ENCODE measurements at regions not wholly inside any gene's neighbourhood (a gene's known extent, or its start where the extent isn't known, plus 50 kb on each side); places are given as distances from the start of the nearest gene placed in this dataset.

DNA sequence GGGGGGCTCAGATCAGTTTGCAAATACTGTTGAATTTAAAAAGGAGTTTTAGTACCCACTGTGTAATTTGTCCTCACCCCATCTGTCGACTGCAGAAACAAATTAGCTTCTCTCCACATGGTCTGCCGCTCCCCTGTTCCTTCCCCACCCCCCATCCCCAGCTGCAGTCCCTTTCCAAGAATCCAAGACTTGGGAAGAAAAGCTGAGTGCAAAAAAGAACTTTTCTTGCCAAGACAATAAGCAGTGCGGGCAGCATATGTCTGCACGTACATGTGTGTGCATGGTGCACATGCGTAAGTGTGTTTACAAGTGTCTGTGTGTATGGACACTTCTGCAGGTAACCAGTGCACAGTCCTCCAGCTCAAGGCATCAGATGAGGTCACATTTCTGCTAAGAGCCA lies 125.7 kb upstream of the SMIM23 start:
- ChIA-PET CTCF (no interaction called here), POLR2A (no interaction called here)
- intact Hi-C loops (cut with micrococcal nuclease; ENCODE audit: unreplicated experiment) (no loop called here), in situ Hi-C loops (cut with HindIII; ENCODE audit: low pct_unique_long_range_greater_than_20kb, low sequenced_read_pairs) (no loop called here)
- H3K4me1 ChIP-seq (ENCODE audit: control insufficient read depth, insufficient read depth, low read length), result no peaks in the 10 kb centered on the region
- H3K36me3 ChIP-seq (ENCODE audit: control insufficient read depth, insufficient read depth, low read length), result no peaks in the 10 kb centered on the region
- H3K9me3 ChIP-seq (ENCODE audit: control insufficient read depth, insufficient read depth, low read depth, low read length), result no peaks in the 10 kb centered on the region
- H3K4me3 ChIP-seq (ENCODE audit: low read depth in 2 of 2, low read length in 2 of 2), result no peak overlapping the region
- H3K27ac ChIP-seq (ENCODE audit: low read length), result no peak overlapping the region
- no peaks in the 10 kb centered on the region for H3K27me3 ChIP-seq (ENCODE audit: control insufficient read depth, insufficient read depth, low read length)
- ATAC-seq (0 out of 2 replicates have a peak, but pooled peaks have one; percentile 17), DNase-seq (ENCODE audit: low read depth, low spot score) (no peak)
- BruUV-seq (replicated peaks), result no TSS peak
- no peak for TF ChIP-seq CTCF (IDR thresholded peaks at IDR 0.05)
- no peak for TF ChIP-seq TCF7L2 (IDR thresholded peaks at IDR 0.05; ENCODE audit: low read depth, low read length)
- TF ChIP-seq POLR2AphosphoS5 (IDR thresholded peaks at IDR 0.05; ENCODE audit: low read depth, low read length), result no peak
- TF ChIP-seq, protein P1, sequence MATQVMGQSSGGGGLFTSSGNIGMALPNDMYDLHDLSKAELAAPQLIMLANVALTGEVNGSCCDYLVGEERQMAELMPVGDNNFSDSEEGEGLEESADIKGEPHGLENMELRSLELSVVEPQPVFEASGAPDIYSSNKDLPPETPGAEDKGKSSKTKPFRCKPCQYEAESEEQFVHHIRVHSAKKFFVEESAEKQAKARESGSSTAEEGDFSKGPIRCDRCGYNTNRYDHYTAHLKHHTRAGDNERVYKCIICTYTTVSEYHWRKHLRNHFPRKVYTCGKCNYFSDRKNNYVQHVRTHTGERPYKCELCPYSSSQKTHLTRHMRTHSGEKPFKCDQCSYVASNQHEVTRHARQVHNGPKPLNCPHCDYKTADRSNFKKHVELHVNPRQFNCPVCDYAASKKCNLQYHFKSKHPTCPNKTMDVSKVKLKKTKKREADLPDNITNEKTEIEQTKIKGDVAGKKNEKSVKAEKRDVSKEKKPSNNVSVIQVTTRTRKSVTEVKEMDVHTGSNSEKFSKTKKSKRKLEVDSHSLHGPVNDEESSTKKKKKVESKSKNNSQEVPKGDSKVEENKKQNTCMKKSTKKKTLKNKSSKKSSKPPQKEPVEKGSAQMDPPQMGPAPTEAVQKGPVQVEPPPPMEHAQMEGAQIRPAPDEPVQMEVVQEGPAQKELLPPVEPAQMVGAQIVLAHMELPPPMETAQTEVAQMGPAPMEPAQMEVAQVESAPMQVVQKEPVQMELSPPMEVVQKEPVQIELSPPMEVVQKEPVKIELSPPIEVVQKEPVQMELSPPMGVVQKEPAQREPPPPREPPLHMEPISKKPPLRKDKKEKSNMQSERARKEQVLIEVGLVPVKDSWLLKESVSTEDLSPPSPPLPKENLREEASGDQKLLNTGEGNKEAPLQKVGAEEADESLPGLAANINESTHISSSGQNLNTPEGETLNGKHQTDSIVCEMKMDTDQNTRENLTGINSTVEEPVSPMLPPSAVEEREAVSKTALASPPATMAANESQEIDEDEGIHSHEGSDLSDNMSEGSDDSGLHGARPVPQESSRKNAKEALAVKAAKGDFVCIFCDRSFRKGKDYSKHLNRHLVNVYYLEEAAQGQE (IDR thresholded peaks at IDR 0.05; ENCODE audit: insufficient read depth in 1 of 2, low read depth in 2 of 2, low read length in 1 of 2), result no peak
- no peak for TF ChIP-seq SIN3A (IDR thresholded peaks at IDR 0.05; ENCODE audit: borderline replicate concordance, insufficient read depth, low read depth, low read length)

- Histone ChIP-seq H3K9me3 (ENCODE audit: control insufficient read depth, insufficient read depth, low read depth, low read length) (no peaks in the 10 kb centered on the region), H3K27ac (ENCODE audit: low read length) (no peak overlapping the region), H3K36me3 (ENCODE audit: control insufficient read depth, insufficient read depth, low read length) (no peaks in the 10 kb centered on the region), H3K27me3 (ENCODE audit: control insufficient read depth, insufficient read depth, low read length) (no peaks in the 10 kb centered on the region), H3K4me3 (ENCODE audit: low read depth in 2 of 2, low read length in 2 of 2) (no peak overlapping the region), H3K4me1 (ENCODE audit: control insufficient read depth, insufficient read depth, low read length) (no peaks in the 10 kb centered on the region)
- no TSS peak for BruUV-seq (replicated peaks)
- intact Hi-C loops (cut with micrococcal nuclease; ENCODE audit: unreplicated experiment), result no loop called here
- in situ Hi-C loops (cut with HindIII; ENCODE audit: low pct_unique_long_range_greater_than_20kb, low sequenced_read_pairs), result no loop called here
- ChIA-PET CTCF (no interaction called here), POLR2A (no interaction called here)
- DNase-seq (ENCODE audit: low read depth, low spot score), result no peak
- no peak for ATAC-seq
- TF ChIP-seq, protein P1 (IDR thresholded peaks at IDR 0.05; ENCODE audit: insufficient read depth in 1 of 2, low read depth in 2 of 2, low read length in 1 of 2), result no peak
- no peak for TF ChIP-seq CTCF (IDR thresholded peaks at IDR 0.05)
- no peak for TF ChIP-seq SIN3A (IDR thresholded peaks at IDR 0.05; ENCODE audit: borderline replicate concordance, insufficient read depth, low read depth, low read length)
- TF ChIP-seq TCF7L2 (IDR thresholded peaks at IDR 0.05; ENCODE audit: low read depth, low read length), result no peak
- no peak for TF ChIP-seq POLR2AphosphoS5 (IDR thresholded peaks at IDR 0.05; ENCODE audit: low read depth, low read length)
Observed at GRCh38 chr5:171660434-171660833, 125.2 kb upstream of the SMIM23 start.

Measured in Panc1 (cell line).